Parathyroid adenoma (tissue), 2 donors: ENCODE measurements at regions not wholly inside any gene's neighbourhood (a gene's known extent, or its start where the extent isn't known, plus 50 kb on each side); places are given as distances from the start of the nearest gene placed in this dataset.

Experiments
- H2AFZ ChIP-seq: fragments of 300-600 bp; sonication (generic); one replicate; pipeline ENCODE4 v1.7.0; 2017; ENCODE audit warnings: antibody characterized with exemption, mild to moderate bottlenecking
- H3K27ac ChIP-seq: fragments of 300-600 bp; sonication (generic); one replicate; pipeline ENCODE4 v1.7.0; 2017
- H3K27me3 ChIP-seq: fragments of 300-600 bp; sonication (generic); one replicate; pipeline ENCODE4 v1.7.0; 2017; ENCODE audit warnings: low read length; ENCODE audit not compliant: control insufficient read depth, insufficient read depth
- H3K36me3 ChIP-seq: fragments of 300-600 bp; sonication (generic); one replicate; pipeline ENCODE4 v1.7.0; 2017; ENCODE audit warnings: low read length; ENCODE audit not compliant: control insufficient read depth, insufficient read depth
- H3K4me1 ChIP-seq: fragments of 300-600 bp; sonication (generic); one replicate; pipeline ENCODE4 v1.7.0; 2017; ENCODE audit warnings: control low read depth
- H3K4me2 ChIP-seq: fragments of 300-600 bp; sonication (generic); one replicate; pipeline ENCODE4 v1.7.0; 2017; ENCODE audit warnings: low read length
- H3K4me3 ChIP-seq: fragments of 300-600 bp; sonication (generic); one replicate; pipeline ENCODE4 v1.7.0; 2017; ENCODE audit warnings: low read depth, low read length
- H3K79me2 ChIP-seq: fragments of 300-600 bp; sonication (generic); one replicate; pipeline ENCODE4 v1.7.0; 2017; ENCODE audit warnings: control low read depth
- H3K9ac ChIP-seq: fragments of 300-600 bp; sonication (generic); one replicate; pipeline ENCODE4 v1.7.0; 2017; ENCODE audit warnings: mild to moderate bottlenecking
- H3K9me3 ChIP-seq: fragments of 300-600 bp; sonication (generic); one replicate; pipeline ENCODE4 v1.7.0; 2017; ENCODE audit warnings: low read length; ENCODE audit not compliant: control insufficient read depth
- CTCF ChIP-seq: fragments of 300-600 bp; sonication (generic); IDR thresholded peaks from one replicate; pipeline ENCODE4 v1.7.0; 2017; ENCODE audit warnings: antibody characterized with exemption, mild to moderate bottlenecking
- donor health status: primary hyperparathyroidism.

GRCh38 chr7:40964610-40965009, 738.3 kb downstream of the INHBA start:
- Histone ChIP-seq H3K27ac (no peak overlapping the region), H3K79me2 (no peaks in the 10 kb centered on the region), H3K4me3 (no peak overlapping the region), H3K4me2 (no peak overlapping the region), H3K36me3 (no peaks in the 10 kb centered on the region), H2AFZ (no peak overlapping the region), H3K4me1 (peaks cover 9% of the 10 kb centered on the region), H3K9ac (no peak overlapping the region), H3K27me3 (no peaks in the 10 kb centered on the region), H3K9me3 (no peaks in the 10 kb centered on the region)
- TF ChIP-seq CTCF, result no peak

GRCh38 chr7:40959955-40960354, 742.9 kb downstream of the INHBA start:
- Histone ChIP-seq H3K27me3 (no peaks in the 10 kb centered on the region), H3K36me3 (no peaks in the 10 kb centered on the region), H3K9ac (no peak overlapping the region), H3K27ac (no peak overlapping the region), H3K4me1 (no peaks in the 10 kb centered on the region), H2AFZ (no peak overlapping the region), H3K4me3 (no peak overlapping the region), H3K79me2 (no peaks in the 10 kb centered on the region), H3K4me2 (no peak overlapping the region), H3K9me3 (no peaks in the 10 kb centered on the region)
- TF ChIP-seq CTCF, result no peak

GRCh38 chr7:40948239-40948638, 754.7 kb downstream of the INHBA start:
- TF ChIP-seq CTCF, result no peak

GRCh38 chr7:40947566-40947965, 755.3 kb downstream of the INHBA start:
- Histone ChIP-seq H3K27ac (no peak overlapping the region), H3K9me3 (no peaks in the 10 kb centered on the region), H3K4me2 (no peak overlapping the region), H3K4me3 (no peak overlapping the region), H2AFZ (no peak overlapping the region), H3K4me1 (no peaks in the 10 kb centered on the region), H3K27me3 (no peaks in the 10 kb centered on the region), H3K36me3 (no peaks in the 10 kb centered on the region), H3K9ac (no peak overlapping the region), H3K79me2 (no peaks in the 10 kb centered on the region)
- no peak for TF ChIP-seq CTCF

More at GRCh38 chr7:40948239-40948638, 754.7 kb downstream of the INHBA start:
- no peak overlapping the region for H3K9ac ChIP-seq
- no peaks in the 10 kb centered on the region for H3K79me2 ChIP-seq
- H3K36me3 ChIP-seq, result no peaks in the 10 kb centered on the region
- H3K4me3 ChIP-seq, result no peak overlapping the region
- no peaks in the 10 kb centered on the region for H3K9me3 ChIP-seq
- H3K4me1 ChIP-seq, result no peaks in the 10 kb centered on the region
- H2AFZ ChIP-seq, result no peak overlapping the region
- H3K27me3 ChIP-seq, result no peaks in the 10 kb centered on the region
- H3K27ac ChIP-seq, result no peak overlapping the region
- H3K4me2 ChIP-seq, result no peak overlapping the region

GRCh38 chr7:40946549-40946948, 756.3 kb downstream of the INHBA start:
- H3K4me2 ChIP-seq, result no peak overlapping the region
- H3K4me3 ChIP-seq, result no peak overlapping the region
- H2AFZ ChIP-seq, result no peak overlapping the region
- H3K79me2 ChIP-seq, result no peaks in the 10 kb centered on the region
- H3K9me3 ChIP-seq, result no peaks in the 10 kb centered on the region
- H3K9ac ChIP-seq, result no peak overlapping the region
- no peaks in the 10 kb centered on the region for H3K27me3 ChIP-seq
- TF ChIP-seq CTCF, result no peak
- H3K4me1 ChIP-seq, result no peaks in the 10 kb centered on the region
- H3K36me3 ChIP-seq, result no peaks in the 10 kb centered on the region
- H3K27ac ChIP-seq, result no peak overlapping the region
